ENCODE measurements at regions not wholly inside any gene's neighbourhood (a gene's known extent, or its start where the extent isn't known, plus 50 kb on each side); places are given as distances from the start of the nearest gene placed in this dataset.

DNA sequence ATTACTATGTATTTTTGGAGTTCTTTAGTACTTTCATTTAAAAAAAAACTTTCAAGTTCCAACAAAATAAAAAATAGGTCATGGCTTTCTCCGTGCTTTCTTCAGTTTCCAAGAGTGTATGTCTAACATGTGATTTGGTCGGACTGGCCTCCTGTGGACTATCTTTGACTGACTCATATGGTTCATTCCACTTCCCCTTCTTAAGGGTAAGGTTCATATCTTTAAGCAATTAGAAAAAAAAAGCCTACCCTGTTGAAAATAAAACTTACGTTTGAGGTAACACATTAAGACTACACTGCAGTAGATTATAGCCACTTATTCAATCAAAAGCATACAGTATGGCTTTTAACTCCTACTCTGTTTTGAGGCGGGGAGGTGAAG, 112.8 kb upstream of the AHR start:
- TF ChIP-seq, protein P1, sequence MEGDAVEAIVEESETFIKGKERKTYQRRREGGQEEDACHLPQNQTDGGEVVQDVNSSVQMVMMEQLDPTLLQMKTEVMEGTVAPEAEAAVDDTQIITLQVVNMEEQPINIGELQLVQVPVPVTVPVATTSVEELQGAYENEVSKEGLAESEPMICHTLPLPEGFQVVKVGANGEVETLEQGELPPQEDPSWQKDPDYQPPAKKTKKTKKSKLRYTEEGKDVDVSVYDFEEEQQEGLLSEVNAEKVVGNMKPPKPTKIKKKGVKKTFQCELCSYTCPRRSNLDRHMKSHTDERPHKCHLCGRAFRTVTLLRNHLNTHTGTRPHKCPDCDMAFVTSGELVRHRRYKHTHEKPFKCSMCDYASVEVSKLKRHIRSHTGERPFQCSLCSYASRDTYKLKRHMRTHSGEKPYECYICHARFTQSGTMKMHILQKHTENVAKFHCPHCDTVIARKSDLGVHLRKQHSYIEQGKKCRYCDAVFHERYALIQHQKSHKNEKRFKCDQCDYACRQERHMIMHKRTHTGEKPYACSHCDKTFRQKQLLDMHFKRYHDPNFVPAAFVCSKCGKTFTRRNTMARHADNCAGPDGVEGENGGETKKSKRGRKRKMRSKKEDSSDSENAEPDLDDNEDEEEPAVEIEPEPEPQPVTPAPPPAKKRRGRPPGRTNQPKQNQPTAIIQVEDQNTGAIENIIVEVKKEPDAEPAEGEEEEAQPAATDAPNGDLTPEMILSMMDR (conservative IDR thresholded peaks at IDR 0.05 in 1 of 2, IDR thresholded peaks at IDR 0.05 in 1 of 2; ENCODE audit: extremely low read depth in 1 of 2, insufficient read depth in 1 of 2, low read depth in 1 of 2, low read length in 2 of 2), result no peak
- no peak for TF ChIP-seq EZH2 (IDR thresholded peaks at IDR 0.05; ENCODE audit: borderline replicate concordance, low read length)
